OCI-LY1 (cell line): ENCODE measurements at regions not wholly inside any gene's neighbourhood (a gene's known extent, or its start where the extent isn't known, plus 50 kb on each side); places are given as distances from the start of the nearest gene placed in this dataset.

Experiments used
- H2AFZ ChIP-seq: fragments of 200-600 bp; sonication (generic), shearing (Covaris generic); 2 replicates; pipeline ENCODE4 v1.6.0; 2014; ENCODE audit warnings: antibody characterized with exemption, mild to moderate bottlenecking, low read length
- H3F3A ChIP-seq: fragments of 200-600 bp; sonication (generic), shearing (Covaris generic); 2 replicates; pipeline ENCODE4 v1.6.0; 2014; ENCODE audit warnings: mild to moderate bottlenecking, antibody characterized with exemption, low read length, moderate library complexity; ENCODE audit not compliant: insufficient read depth
- H3K27ac ChIP-seq: fragments of 200-600 bp; sonication (generic); 2 replicates; pipeline ENCODE4 v1.5.1; 2014; ENCODE audit warnings: low read length, mixed run types, mild to moderate bottlenecking, low read depth; ENCODE audit not compliant: poor library complexity, severe bottlenecking
- H3K27me3 ChIP-seq: fragments of 200-600 bp; sonication (generic); 2 replicates; pipeline ENCODE4 v1.6.0; 2014; ENCODE audit warnings: antibody characterized with exemption, mild to moderate bottlenecking, low read length, moderate library complexity; ENCODE audit not compliant: insufficient read depth
- H3K36me3 ChIP-seq: fragments of 200-600 bp; sonication (generic); 2 replicates; pipeline ENCODE4 v1.6.1; 2014; ENCODE audit warnings: mild to moderate bottlenecking, antibody characterized with exemption, low read length, moderate library complexity, mixed read lengths; ENCODE audit not compliant: insufficient read depth
- H3K4me1 ChIP-seq: fragments of 200-600 bp; sonication (generic); 2 replicates; pipeline ENCODE4 v1.5.1; 2014; ENCODE audit warnings: mild to moderate bottlenecking, low read length, moderate library complexity; ENCODE audit not compliant: insufficient read depth, severe bottlenecking
- H3K4me2 ChIP-seq: fragments of 200-600 bp; sonication (generic), shearing (Covaris generic); 2 replicates; pipeline ENCODE4 v1.6.1; 2014; ENCODE audit warnings: low read length
- H3K4me3 ChIP-seq: fragments of 200-600 bp; sonication (generic); 2 replicates; pipeline ENCODE4 v1.5.1; 2014; ENCODE audit warnings: low read length, low read depth, mild to moderate bottlenecking, mixed read lengths; ENCODE audit not compliant: poor library complexity, severe bottlenecking
- H3K79me2 ChIP-seq: fragments of 200-600 bp; shearing (Covaris generic); 2 replicates; pipeline ENCODE4 v1.6.1; 2016; ENCODE audit warnings: mixed run types, low read length, mixed read lengths; ENCODE audit not compliant: insufficient read depth
- H3K9ac ChIP-seq: fragments of 200-600 bp; sonication (generic), shearing (Covaris generic); 2 replicates; pipeline ENCODE4 v1.6.1; 2014; ENCODE audit warnings: mild to moderate bottlenecking, low read length, mixed read lengths
- H3K9me2 ChIP-seq: fragments of 200-600 bp; sonication (generic), shearing (Covaris generic); 2 replicates; pipeline ENCODE4 v1.6.1; 2014; ENCODE audit warnings: low read depth, mild to moderate bottlenecking, low read length, mixed read lengths
- H3K9me3 ChIP-seq: fragments of 200-600 bp; shearing (Covaris generic); 2 replicates; pipeline ENCODE4 v1.6.1; 2014; ENCODE audit warnings: low read length, mixed read lengths
- H4K20me1 ChIP-seq: fragments of 200-600 bp; sonication (generic), shearing (Covaris generic); 2 replicates; pipeline ENCODE4 v1.6.0; 2016; ENCODE audit warnings: mild to moderate bottlenecking, low read length; ENCODE audit not compliant: insufficient read depth
- EZH2 ChIP-seq: fragments of 200-600 bp; sonication (generic), shearing (Covaris generic); IDR thresholded peaks from 2 replicates; pipeline ENCODE4 v1.8.0; 2017; ENCODE audit warnings: borderline replicate concordance, mixed run types, mild to moderate bottlenecking, antibody characterized with exemption, low read length, moderate library complexity, mixed read lengths
- TF ChIP-seq, protein P1 (sequence below): fragments of 200-600 bp; sonication (generic), shearing (Covaris generic); IDR thresholded peaks from 2 replicates; pipeline ENCODE4 v1.5.1; 2017; ENCODE audit warnings: mild to moderate bottlenecking, antibody characterized with exemption, low read length, moderate library complexity, mixed read lengths

DNA sequence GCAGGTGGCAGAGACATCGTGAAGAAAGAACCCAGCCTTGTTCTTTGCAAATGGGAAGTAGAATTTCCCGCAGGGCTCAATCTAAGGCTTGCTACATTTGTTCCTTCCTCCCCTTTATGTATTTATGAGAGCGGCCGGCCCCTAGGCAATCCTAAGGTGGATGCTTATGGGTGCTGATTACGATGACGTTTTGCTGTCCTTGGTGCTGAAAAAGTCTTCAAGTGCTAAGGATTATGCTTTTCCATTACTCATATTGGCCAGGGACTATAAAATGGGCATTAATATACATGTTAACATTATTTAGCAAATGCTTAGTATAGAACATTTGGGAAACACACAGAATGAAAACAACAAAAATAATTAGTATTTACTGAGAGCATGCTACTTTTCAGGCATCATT lies 313.3 kb upstream of the XYLT1 start:
- H3F3A ChIP-seq: no peaks in the 10 kb centered on the region
- no peaks in the 10 kb centered on the region for H3K9me2 ChIP-seq
- H3K9ac ChIP-seq: no peak overlapping the region
- no peak overlapping the region for H3K4me2 ChIP-seq
- H3K4me1 ChIP-seq: no peaks in the 10 kb centered on the region
- H2AFZ ChIP-seq: no peak overlapping the region
- H3K27me3 ChIP-seq: no peaks in the 10 kb centered on the region
- H3K9me3 ChIP-seq: no peaks in the 10 kb centered on the region
- no peaks in the 10 kb centered on the region for H4K20me1 ChIP-seq
- no peaks in the 10 kb centered on the region for H3K79me2 ChIP-seq
- H3K36me3 ChIP-seq: no peaks in the 10 kb centered on the region
- H3K4me3 ChIP-seq: no peak overlapping the region
- no peak overlapping the region for H3K27ac ChIP-seq
- TF ChIP-seq, protein P1, sequence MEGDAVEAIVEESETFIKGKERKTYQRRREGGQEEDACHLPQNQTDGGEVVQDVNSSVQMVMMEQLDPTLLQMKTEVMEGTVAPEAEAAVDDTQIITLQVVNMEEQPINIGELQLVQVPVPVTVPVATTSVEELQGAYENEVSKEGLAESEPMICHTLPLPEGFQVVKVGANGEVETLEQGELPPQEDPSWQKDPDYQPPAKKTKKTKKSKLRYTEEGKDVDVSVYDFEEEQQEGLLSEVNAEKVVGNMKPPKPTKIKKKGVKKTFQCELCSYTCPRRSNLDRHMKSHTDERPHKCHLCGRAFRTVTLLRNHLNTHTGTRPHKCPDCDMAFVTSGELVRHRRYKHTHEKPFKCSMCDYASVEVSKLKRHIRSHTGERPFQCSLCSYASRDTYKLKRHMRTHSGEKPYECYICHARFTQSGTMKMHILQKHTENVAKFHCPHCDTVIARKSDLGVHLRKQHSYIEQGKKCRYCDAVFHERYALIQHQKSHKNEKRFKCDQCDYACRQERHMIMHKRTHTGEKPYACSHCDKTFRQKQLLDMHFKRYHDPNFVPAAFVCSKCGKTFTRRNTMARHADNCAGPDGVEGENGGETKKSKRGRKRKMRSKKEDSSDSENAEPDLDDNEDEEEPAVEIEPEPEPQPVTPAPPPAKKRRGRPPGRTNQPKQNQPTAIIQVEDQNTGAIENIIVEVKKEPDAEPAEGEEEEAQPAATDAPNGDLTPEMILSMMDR: no peak
- TF ChIP-seq EZH2: no peak

DNA sequence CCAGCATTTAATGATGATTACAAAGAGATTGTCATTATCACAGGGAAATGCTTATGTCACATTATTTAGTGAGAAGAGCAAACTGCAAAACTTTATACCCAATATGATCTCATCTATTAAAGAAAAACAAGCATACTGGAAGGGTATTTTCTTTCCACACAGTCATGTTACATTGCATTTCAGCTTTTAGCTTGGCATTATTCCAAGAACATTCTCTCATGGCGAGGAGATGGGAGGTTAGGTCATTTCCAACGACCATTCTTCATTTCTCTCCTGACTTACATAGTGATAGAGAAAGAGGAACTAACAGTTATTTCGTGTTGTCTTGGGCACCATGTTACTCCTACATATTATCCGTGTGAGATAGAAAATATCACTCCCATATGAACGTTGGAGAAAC lies 309.4 kb upstream of the XYLT1 start:
- H3K27ac ChIP-seq: no peak overlapping the region
- H3K27me3 ChIP-seq: no peaks in the 10 kb centered on the region
- no peaks in the 10 kb centered on the region for H3K9me3 ChIP-seq
- H4K20me1 ChIP-seq: no peaks in the 10 kb centered on the region
- no peaks in the 10 kb centered on the region for H3K9me2 ChIP-seq
- H2AFZ ChIP-seq: no peak overlapping the region
- H3K79me2 ChIP-seq: no peaks in the 10 kb centered on the region
- no peak overlapping the region for H3K9ac ChIP-seq
- H3K36me3 ChIP-seq: no peaks in the 10 kb centered on the region
- H3K4me2 ChIP-seq: no peak overlapping the region
- TF ChIP-seq, protein P1: no peak
- no peak for TF ChIP-seq EZH2
- no peaks in the 10 kb centered on the region for H3K4me1 ChIP-seq
- H3F3A ChIP-seq: no peaks in the 10 kb centered on the region
- H3K4me3 ChIP-seq: no peak overlapping the region

DNA sequence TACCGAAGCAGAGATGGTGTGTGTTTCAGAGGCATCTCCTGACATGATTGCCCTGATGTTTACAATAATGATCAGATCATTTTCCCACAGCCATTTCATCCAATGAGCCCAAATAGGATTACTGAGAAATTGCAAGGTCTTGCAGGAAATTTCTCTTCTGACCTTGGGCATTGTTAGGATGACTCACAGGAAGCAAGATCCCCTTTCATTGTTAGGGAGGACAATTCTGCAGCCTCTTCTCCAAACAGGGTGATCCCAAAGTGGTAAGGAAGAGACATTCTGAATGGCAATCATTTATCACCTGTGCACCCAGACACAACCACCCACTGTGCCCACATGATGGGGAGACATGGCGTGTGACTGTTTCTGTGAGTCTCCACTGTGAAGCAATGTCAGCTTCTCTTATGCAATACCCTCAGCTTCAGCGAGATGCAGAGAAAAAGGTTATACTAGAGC lies 306.7 kb upstream of the XYLT1 start:
- Histone ChIP-seq H2AFZ (no peak overlapping the region), H3K36me3 (no peaks in the 10 kb centered on the region), H3F3A (no peaks in the 10 kb centered on the region), H3K4me2 (no peak overlapping the region), H3K27ac (no peak overlapping the region), H3K4me1 (no peaks in the 10 kb centered on the region), H3K27me3 (no peaks in the 10 kb centered on the region), H3K79me2 (no peaks in the 10 kb centered on the region), H3K4me3 (no peak overlapping the region), H4K20me1 (no peaks in the 10 kb centered on the region), H3K9ac (no peak overlapping the region), H3K9me2 (no peaks in the 10 kb centered on the region), H3K9me3 (no peaks in the 10 kb centered on the region)
- TF ChIP-seq EZH2: no peak

DNA sequence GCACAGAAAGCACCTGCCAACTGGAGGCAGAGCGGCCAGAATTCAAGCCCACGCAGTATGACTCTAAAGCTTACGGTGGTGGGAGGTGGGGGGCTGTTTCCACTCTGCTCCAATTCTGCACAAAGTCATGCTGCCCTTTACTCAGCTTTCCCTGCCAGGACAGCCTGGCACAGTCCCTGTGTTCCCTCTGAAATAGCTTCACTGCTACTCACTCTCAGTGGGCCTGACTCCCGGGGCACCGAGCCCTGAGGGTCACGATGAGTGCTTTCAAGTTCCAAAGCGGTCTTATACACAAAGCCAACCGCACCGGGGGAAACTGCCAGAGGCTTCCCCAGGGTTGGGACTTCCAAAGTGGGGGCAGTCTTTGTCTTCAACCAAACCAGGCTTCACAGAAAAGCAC lies 306.1 kb upstream of the XYLT1 start:
- no peaks in the 10 kb centered on the region for H3K36me3 ChIP-seq
- no peaks in the 10 kb centered on the region for H3K79me2 ChIP-seq
- no peak overlapping the region for H3K4me2 ChIP-seq
- no peaks in the 10 kb centered on the region for H3K4me1 ChIP-seq
- H3K9me3 ChIP-seq: no peaks in the 10 kb centered on the region
- no peak overlapping the region for H3K9ac ChIP-seq
- no peaks in the 10 kb centered on the region for H3K27me3 ChIP-seq
- H4K20me1 ChIP-seq: no peaks in the 10 kb centered on the region
- H3K9me2 ChIP-seq: no peaks in the 10 kb centered on the region
- no peaks in the 10 kb centered on the region for H3F3A ChIP-seq
- no peak overlapping the region for H3K4me3 ChIP-seq
- H2AFZ ChIP-seq: no peak overlapping the region
- H3K27ac ChIP-seq: no peak overlapping the region
- no peak for TF ChIP-seq EZH2
- TF ChIP-seq, protein P1: no peak
